Astrocyte (in vitro differentiated cells and primary cell): ENCODE measurements at regions not wholly inside any gene's neighbourhood (a gene's known extent, or its start where the extent isn't known, plus 50 kb on each side); places are given as distances from the start of the nearest gene placed in this dataset.

ENCODE experiments used
- EZH2 ChIP-seq: IDR thresholded peaks from 2 replicates; pipeline ENCODE4 v1.6.1; 2012; ENCODE audit warnings: mild to moderate bottlenecking, low read length, inconsistent platforms; ENCODE audit not compliant: insufficient read depth
- TF ChIP-seq, protein P1 (sequence below): IDR thresholded peaks from 2 replicates; pipeline ENCODE4 v1.5.1; 2011; ENCODE audit warnings: low read depth, mild to moderate bottlenecking, inconsistent platforms, low read length, moderate library complexity; ENCODE audit not compliant: insufficient read depth

DNA sequence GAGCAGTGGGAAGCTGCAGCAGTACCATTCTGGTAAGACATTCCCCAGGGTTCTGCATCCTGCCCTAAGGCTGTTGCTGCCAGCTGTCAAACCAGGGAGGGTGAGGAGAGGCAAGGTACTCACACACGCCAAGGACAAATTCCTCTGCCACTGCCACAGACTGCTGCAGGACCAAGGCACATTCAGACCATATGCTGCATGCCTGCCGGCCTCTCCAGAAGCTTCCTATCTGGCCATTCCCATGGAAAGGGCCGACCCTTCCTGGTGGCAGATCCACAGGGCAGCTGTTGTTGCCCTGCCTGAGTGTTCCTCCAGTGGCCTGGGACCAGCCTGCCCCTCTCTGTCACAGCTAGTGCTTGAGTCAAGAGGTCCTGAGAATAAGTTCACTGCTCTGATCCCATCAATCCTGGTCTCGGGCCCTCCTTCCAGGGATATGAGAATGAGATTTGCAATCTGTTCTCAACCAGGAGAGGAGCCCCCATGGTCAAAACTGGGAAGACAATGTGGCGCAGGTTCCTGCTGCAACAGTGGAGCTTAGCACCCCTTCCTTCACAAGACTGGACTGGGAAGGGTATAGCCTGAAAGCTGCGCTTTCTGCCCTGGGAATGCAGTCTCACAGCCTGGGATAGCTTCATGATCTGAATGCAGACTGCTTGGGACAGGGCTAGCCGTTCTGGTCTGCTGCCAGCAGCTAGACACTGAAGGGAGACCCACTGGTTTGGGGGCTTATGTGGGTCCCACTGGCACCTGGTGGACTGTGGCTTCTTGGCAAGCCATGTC lies 342.5 kb upstream of the NDST3 start:
- TF ChIP-seq, protein P1, sequence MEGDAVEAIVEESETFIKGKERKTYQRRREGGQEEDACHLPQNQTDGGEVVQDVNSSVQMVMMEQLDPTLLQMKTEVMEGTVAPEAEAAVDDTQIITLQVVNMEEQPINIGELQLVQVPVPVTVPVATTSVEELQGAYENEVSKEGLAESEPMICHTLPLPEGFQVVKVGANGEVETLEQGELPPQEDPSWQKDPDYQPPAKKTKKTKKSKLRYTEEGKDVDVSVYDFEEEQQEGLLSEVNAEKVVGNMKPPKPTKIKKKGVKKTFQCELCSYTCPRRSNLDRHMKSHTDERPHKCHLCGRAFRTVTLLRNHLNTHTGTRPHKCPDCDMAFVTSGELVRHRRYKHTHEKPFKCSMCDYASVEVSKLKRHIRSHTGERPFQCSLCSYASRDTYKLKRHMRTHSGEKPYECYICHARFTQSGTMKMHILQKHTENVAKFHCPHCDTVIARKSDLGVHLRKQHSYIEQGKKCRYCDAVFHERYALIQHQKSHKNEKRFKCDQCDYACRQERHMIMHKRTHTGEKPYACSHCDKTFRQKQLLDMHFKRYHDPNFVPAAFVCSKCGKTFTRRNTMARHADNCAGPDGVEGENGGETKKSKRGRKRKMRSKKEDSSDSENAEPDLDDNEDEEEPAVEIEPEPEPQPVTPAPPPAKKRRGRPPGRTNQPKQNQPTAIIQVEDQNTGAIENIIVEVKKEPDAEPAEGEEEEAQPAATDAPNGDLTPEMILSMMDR = no peak
- TF ChIP-seq EZH2 = no peak
